Adrenal gland (tissue), 5 donors: ENCODE measurements at regions not wholly inside any gene's neighbourhood (a gene's known extent, or its start where the extent isn't known, plus 50 kb on each side); places are given as distances from the start of the nearest gene placed in this dataset.

Experiments
- POLR2A ChIP-seq, 2 donors: fragments of 450-650 bp; IDR thresholded peaks; one replicate each; pipeline ENCODE4 v1.6.1; 2017; ENCODE audit warnings: antibody characterized with exemption in 2 of 2, mild to moderate bottlenecking in 2 of 2, moderate library complexity in 1 of 2
- TF ChIP-seq, protein P1 (sequence below), 6 experiments: fragments of 450-650 bp in 4 of 6; fragments of 200-600 bp in 2 of 6; sonication (generic) in 1 of 6; IDR thresholded peaks; 1 replicate in 5 of 6; 2 replicates in 1 of 6; pipeline versions ENCODE4 v1.5.1 to v1.8.0; 2016 to 2021; ENCODE audit warnings: antibody characterized with exemption in 6 of 6, mild to moderate bottlenecking in 2 of 6, moderate library complexity in 1 of 6
- donor health status: DM: no; HTN: no; CAD: no.

DNA sequence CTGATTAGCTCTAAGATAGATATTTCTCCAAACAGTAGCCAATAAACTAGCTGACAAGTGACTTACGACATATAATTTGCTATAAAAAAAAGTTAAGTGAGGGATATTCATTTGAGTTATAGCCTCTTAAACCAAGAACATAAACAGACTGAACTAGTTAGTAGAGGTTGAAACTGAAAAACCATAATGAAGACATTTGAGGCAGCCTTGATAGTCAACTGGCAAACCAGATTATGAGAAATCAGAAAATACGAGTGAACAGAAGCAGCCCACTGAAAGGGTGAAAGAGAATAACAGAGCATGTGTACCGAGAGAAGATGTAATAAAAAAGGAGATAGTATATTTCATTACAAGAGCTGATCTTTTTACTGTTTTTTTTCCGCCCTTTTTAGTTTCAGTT is 698.1 kb upstream of the SETBP1 start:
- TF ChIP-seq POLR2A (IDR thresholded peaks at IDR 0.05) = no peak
- TF ChIP-seq, protein P1, sequence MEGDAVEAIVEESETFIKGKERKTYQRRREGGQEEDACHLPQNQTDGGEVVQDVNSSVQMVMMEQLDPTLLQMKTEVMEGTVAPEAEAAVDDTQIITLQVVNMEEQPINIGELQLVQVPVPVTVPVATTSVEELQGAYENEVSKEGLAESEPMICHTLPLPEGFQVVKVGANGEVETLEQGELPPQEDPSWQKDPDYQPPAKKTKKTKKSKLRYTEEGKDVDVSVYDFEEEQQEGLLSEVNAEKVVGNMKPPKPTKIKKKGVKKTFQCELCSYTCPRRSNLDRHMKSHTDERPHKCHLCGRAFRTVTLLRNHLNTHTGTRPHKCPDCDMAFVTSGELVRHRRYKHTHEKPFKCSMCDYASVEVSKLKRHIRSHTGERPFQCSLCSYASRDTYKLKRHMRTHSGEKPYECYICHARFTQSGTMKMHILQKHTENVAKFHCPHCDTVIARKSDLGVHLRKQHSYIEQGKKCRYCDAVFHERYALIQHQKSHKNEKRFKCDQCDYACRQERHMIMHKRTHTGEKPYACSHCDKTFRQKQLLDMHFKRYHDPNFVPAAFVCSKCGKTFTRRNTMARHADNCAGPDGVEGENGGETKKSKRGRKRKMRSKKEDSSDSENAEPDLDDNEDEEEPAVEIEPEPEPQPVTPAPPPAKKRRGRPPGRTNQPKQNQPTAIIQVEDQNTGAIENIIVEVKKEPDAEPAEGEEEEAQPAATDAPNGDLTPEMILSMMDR (IDR thresholded peaks at IDR 0.05) = no peak
